Upper lobe of left lung (tissue), 4 donors: ENCODE measurements at regions not wholly inside any gene's neighbourhood (a gene's known extent, or its start where the extent isn't known, plus 50 kb on each side); places are given as distances from the start of the nearest gene placed in this dataset.

ENCODE experiments used
- POLR2A ChIP-seq, 4 donors: fragments of 450-650 bp; IDR thresholded peaks; one replicate each; pipeline ENCODE4 v1.5.1; 2016 to 2017; ENCODE audit warnings: antibody characterized with exemption in 4 of 4, mild to moderate bottlenecking in 2 of 4
- TF ChIP-seq, protein P1 (sequence below), 6 experiments: fragments of 450-650 bp in 4 of 6; fragments of 200-600 bp in 2 of 6; sonication (generic) in 2 of 6; IDR thresholded peaks; one replicate each; pipeline ENCODE4 v1.5.1; 2016 to 2019; ENCODE audit warnings: antibody characterized with exemption in 6 of 6

DNA sequence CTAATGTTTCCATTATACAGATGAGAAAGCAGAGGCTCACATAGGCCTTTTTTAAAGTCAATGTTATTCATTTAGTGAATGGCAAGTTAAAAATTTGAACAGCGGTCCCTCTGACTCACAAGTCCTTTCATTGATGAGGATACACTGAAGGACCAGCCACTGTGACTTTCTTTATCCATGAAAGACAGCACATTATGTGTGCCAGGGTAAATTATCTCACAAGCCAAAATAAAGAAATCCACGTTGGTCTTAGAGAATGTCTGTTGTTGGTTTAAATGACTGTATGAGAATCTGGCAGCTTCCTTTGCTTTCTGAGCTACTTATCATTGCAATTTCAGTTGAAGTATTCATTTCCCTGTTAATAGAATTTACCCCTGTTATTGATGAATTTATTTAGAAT, 485.1 kb downstream of the TBL1XR1 start:
- TF ChIP-seq, protein P1, sequence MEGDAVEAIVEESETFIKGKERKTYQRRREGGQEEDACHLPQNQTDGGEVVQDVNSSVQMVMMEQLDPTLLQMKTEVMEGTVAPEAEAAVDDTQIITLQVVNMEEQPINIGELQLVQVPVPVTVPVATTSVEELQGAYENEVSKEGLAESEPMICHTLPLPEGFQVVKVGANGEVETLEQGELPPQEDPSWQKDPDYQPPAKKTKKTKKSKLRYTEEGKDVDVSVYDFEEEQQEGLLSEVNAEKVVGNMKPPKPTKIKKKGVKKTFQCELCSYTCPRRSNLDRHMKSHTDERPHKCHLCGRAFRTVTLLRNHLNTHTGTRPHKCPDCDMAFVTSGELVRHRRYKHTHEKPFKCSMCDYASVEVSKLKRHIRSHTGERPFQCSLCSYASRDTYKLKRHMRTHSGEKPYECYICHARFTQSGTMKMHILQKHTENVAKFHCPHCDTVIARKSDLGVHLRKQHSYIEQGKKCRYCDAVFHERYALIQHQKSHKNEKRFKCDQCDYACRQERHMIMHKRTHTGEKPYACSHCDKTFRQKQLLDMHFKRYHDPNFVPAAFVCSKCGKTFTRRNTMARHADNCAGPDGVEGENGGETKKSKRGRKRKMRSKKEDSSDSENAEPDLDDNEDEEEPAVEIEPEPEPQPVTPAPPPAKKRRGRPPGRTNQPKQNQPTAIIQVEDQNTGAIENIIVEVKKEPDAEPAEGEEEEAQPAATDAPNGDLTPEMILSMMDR (IDR thresholded peaks at IDR 0.05) = no peak
- no peak for TF ChIP-seq POLR2A (IDR thresholded peaks at IDR 0.05)
